Hepatocyte (in vitro differentiated cells): ENCODE measurements at regions not wholly inside any gene's neighbourhood (a gene's known extent, or its start where the extent isn't known, plus 50 kb on each side); places are given as distances from the start of the nearest gene placed in this dataset.

Source experiments
- DNase-seq: peaks from one replicate; pipeline ENCODE4 v3.0.0-alpha.2; 2016; ENCODE audit warnings: low spot score
- H2AFZ ChIP-seq: fragments of 200-600 bp; sonication (generic); 2 replicates; pipeline ENCODE4 v1.6.0; 2016; ENCODE audit warnings: antibody characterized with exemption, mild to moderate bottlenecking
- H3K27ac ChIP-seq: fragments of 200-600 bp; sonication (generic); 2 replicates; pipeline ENCODE4 v1.5.1; 2016; ENCODE audit warnings: mild to moderate bottlenecking
- H3K27me3 ChIP-seq: fragments of 200-600 bp; sonication (generic); 2 replicates; pipeline ENCODE4 v1.6.1; 2016
- H3K36me3 ChIP-seq: fragments of 200-600 bp; sonication (generic); replicated peaks from 2 replicates; pipeline ENCODE4 v1.5.1; 2016; ENCODE audit warnings: low read depth; ENCODE audit not compliant: insufficient read depth
- H3K4me1 ChIP-seq: fragments of 200-600 bp; sonication (generic); 2 replicates; pipeline ENCODE4 v1.5.1; 2016; ENCODE audit warnings: mild to moderate bottlenecking, moderate library complexity; ENCODE audit not compliant: insufficient read depth
- H3K4me2 ChIP-seq: fragments of 200-600 bp; sonication (generic); 2 replicates; pipeline ENCODE4 v1.6.0; 2016
- H3K4me3 ChIP-seq: fragments of 200-600 bp; sonication (generic); 2 replicates; pipeline ENCODE4 v1.5.1; 2016; ENCODE audit warnings: mild to moderate bottlenecking
- H3K79me2 ChIP-seq: fragments of 200-600 bp; sonication (generic); 2 replicates; pipeline ENCODE4 v1.6.0; 2017; ENCODE audit warnings: mild to moderate bottlenecking
- H3K9me2 ChIP-seq: fragments of 200-600 bp; sonication (generic); replicated peaks from 2 replicates; pipeline ENCODE4 v1.6.0; 2017; ENCODE audit warnings: mild to moderate bottlenecking; ENCODE audit not compliant: insufficient read depth
- H3K9me3 ChIP-seq: fragments of 200-600 bp; sonication (generic); 2 replicates; pipeline ENCODE4 v1.5.1; 2016; ENCODE audit warnings: low read depth, mild to moderate bottlenecking
- H4K20me1 ChIP-seq: fragments of 200-600 bp; sonication (generic); 2 replicates; pipeline ENCODE4 v1.6.0; 2016; ENCODE audit warnings: mild to moderate bottlenecking; ENCODE audit not compliant: insufficient read depth, poor library complexity, severe bottlenecking
- EZH2 ChIP-seq: fragments of 200-600 bp; sonication (generic); IDR thresholded peaks from 2 replicates; pipeline ENCODE4 v1.6.1; 2016; ENCODE audit warnings: antibody characterized with exemption, mild to moderate bottlenecking, borderline replicate concordance
- EZH2phosphoT487 ChIP-seq: fragments of 200-600 bp; sonication (generic); IDR thresholded peaks from one replicate; pipeline ENCODE4 v1.6.1; 2018; ENCODE audit warnings: antibody characterized with exemption, mild to moderate bottlenecking, low read depth, moderate library complexity; ENCODE audit not compliant: unreplicated experiment, severe bottlenecking
- WGBS: methylation state at CpG from one replicate; pipeline ENCODE4 v1.1.6; 2016; ENCODE audit warnings: low lambda C conversion rate; ENCODE audit errors: missing lambda C conversion rate; 5-methylcytosine and 5-hydroxymethylcytosine counted together
- TF ChIP-seq, protein P1 (sequence below): fragments of 200-600 bp; sonication (generic); IDR thresholded peaks from 2 replicates; pipeline ENCODE4 v1.5.1; 2016; ENCODE audit warnings: antibody characterized with exemption, mild to moderate bottlenecking; ENCODE audit not compliant: poor library complexity

DNA sequence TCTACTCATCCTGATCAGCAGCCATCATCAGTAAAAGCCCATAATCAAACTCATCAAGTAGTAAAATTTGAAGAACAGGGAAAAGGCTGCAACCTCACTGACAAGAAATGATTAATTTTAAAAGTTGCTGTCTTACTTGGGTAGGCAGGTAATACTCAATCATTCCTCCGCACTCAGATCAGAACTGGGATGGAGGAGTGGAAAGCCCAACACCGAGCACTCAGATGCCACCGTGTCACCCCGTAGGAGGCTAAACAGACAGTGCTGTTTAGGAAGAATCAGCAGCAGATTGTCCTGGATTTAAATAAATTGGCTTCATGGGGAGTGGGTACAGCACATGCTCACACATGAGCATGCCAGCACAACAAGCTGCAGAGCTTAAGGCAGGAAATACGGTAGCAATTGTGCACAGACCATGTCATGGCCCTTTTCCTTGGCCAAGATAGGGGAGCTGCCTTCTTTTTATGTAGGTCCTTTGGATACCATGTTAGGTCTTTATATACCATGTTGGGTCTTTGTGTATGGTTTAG lies 92.6 kb upstream of the CDH6 start:
- H3K27me3 ChIP-seq: no peaks in the 10 kb centered on the region
- H3K4me1 ChIP-seq: peaks cover under 1% of the 10 kb centered on the region
- 85% methylated on average over 5 of the region's 5 CpGs for WGBS
- H3K79me2 ChIP-seq: no peaks in the 10 kb centered on the region
- DNase-seq: no peak
- H3K9me2 ChIP-seq: no peaks in the 10 kb centered on the region
- no peak overlapping the region for H2AFZ ChIP-seq
- H3K4me3 ChIP-seq: no peak overlapping the region
- TF ChIP-seq EZH2phosphoT487: no peak
- no peaks in the 10 kb centered on the region for H3K36me3 ChIP-seq
- no peak overlapping the region for H3K27ac ChIP-seq
- no peaks in the 10 kb centered on the region for H4K20me1 ChIP-seq
- H3K9me3 ChIP-seq: no peaks in the 10 kb centered on the region
- no peak overlapping the region for H3K4me2 ChIP-seq

DNA sequence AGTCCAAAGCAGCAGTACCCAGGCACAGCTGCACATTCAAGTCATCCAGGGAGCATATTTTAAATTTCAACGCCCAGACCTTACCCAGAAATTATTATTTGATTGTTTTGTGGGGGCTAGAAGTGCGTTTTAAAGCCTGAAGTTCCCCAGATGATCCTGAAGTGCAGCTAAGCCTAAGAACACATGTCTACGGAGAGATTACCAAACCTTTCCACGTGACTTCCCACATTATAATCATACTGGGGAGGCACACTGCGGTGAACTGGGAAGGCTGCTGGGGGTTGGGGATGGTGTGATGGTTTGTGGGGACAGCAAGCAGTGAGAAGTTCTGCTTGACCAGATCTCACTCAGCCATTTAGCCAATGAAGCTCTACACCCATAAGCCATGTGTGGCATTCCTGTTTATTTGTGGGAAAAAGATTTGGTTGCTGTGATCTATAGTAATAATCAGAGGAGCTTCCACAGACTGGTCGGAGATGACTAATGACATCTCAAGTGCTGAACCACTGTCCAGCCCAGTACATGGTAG lies 93.4 kb upstream of the CDH6 start:
- Histone ChIP-seq H3K79me2 (no peaks in the 10 kb centered on the region), H3K9me3 (no peaks in the 10 kb centered on the region), H4K20me1 (no peaks in the 10 kb centered on the region), H3K9me2 (no peaks in the 10 kb centered on the region), H2AFZ (no peak overlapping the region), H3K4me1 (no peaks in the 10 kb centered on the region), H3K4me3 (no peak overlapping the region), H3K36me3 (no peaks in the 10 kb centered on the region), H3K27me3 (no peaks in the 10 kb centered on the region), H3K27ac (no peak overlapping the region), H3K4me2 (no peak overlapping the region)
- DNase-seq: no peak
- WGBS: 83% methylated on average over 6 of the region's 6 CpGs
- TF ChIP-seq EZH2 (no peak), EZH2phosphoT487 (no peak)
- TF ChIP-seq, protein P1, sequence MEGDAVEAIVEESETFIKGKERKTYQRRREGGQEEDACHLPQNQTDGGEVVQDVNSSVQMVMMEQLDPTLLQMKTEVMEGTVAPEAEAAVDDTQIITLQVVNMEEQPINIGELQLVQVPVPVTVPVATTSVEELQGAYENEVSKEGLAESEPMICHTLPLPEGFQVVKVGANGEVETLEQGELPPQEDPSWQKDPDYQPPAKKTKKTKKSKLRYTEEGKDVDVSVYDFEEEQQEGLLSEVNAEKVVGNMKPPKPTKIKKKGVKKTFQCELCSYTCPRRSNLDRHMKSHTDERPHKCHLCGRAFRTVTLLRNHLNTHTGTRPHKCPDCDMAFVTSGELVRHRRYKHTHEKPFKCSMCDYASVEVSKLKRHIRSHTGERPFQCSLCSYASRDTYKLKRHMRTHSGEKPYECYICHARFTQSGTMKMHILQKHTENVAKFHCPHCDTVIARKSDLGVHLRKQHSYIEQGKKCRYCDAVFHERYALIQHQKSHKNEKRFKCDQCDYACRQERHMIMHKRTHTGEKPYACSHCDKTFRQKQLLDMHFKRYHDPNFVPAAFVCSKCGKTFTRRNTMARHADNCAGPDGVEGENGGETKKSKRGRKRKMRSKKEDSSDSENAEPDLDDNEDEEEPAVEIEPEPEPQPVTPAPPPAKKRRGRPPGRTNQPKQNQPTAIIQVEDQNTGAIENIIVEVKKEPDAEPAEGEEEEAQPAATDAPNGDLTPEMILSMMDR: no peak

DNA sequence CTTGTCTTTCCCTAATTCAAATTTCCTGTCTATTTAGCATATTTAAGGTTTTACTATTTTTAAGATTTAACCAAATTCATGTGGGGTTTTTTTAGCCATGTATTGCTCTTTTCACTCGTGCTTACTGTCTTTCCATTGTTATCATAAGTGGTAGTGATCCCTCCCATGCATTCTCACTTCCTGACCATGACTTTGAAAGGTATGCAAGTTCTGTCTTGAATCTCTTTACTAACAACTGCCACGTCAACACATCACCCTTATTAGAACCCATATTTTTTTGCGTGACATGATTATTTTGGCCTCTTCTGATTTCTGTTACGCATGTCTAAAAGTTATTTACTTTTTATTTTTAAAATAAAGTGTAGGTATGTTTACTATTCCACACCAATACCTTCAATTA lies 94.7 kb upstream of the CDH6 start:
- TF ChIP-seq, protein P1: no peak
- no peak for TF ChIP-seq EZH2phosphoT487
- TF ChIP-seq EZH2: no peak
- H4K20me1 ChIP-seq: no peaks in the 10 kb centered on the region
- no peak for DNase-seq
- WGBS: 75% methylated on average over 4 of the region's 4 CpGs
- H3K27ac ChIP-seq: no peak overlapping the region
- H3K27me3 ChIP-seq: no peaks in the 10 kb centered on the region
- H3K4me1 ChIP-seq: no peaks in the 10 kb centered on the region
- H3K9me2 ChIP-seq: no peaks in the 10 kb centered on the region
- H3K4me3 ChIP-seq: no peak overlapping the region
- H3K36me3 ChIP-seq: no peaks in the 10 kb centered on the region
- H3K79me2 ChIP-seq: no peaks in the 10 kb centered on the region
- H3K4me2 ChIP-seq: no peak overlapping the region
- no peak overlapping the region for H2AFZ ChIP-seq
- H3K9me3 ChIP-seq: no peaks in the 10 kb centered on the region

DNA sequence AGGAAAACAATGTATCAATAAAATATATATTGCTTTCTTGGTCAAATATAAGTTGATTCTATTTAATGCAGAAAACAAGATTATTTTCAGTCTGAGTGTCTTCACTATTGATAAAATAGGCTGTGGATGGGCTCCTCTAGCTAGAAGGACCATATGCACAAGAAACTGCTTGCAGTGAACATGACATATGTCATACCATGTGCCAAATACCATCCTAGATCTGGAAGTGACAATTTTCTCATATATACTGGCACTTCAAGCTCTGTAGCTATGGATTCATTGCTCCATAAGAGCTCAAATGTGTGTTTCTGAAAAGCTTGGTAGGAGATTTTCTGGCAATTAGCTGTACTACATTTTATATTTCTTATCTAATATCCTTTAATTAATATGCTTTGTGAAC lies 95.6 kb upstream of the CDH6 start:
- DNase-seq: no peak
- H3K79me2 ChIP-seq: no peaks in the 10 kb centered on the region
- no peak overlapping the region for H3K27ac ChIP-seq
- H3K4me3 ChIP-seq: no peak overlapping the region
- no peaks in the 10 kb centered on the region for H4K20me1 ChIP-seq
- no peaks in the 10 kb centered on the region for H3K9me2 ChIP-seq
- no peaks in the 10 kb centered on the region for H3K4me1 ChIP-seq
- H3K9me3 ChIP-seq: no peaks in the 10 kb centered on the region
- H3K4me2 ChIP-seq: no peak overlapping the region
- no peaks in the 10 kb centered on the region for H3K27me3 ChIP-seq
- no peaks in the 10 kb centered on the region for H3K36me3 ChIP-seq
- no peak for TF ChIP-seq EZH2phosphoT487
- TF ChIP-seq EZH2: no peak
- TF ChIP-seq, protein P1: no peak
- no peak overlapping the region for H2AFZ ChIP-seq
